B cell (primary cell): ENCODE measurements at regions not wholly inside any gene's neighbourhood (a gene's known extent, or its start where the extent isn't known, plus 50 kb on each side); places are given as distances from the start of the nearest gene placed in this dataset.

Experiments used
- ATAC-seq: fragments of 200-7000 bp; cut with Tn5 transposase; one replicate; pipeline ENCODE4 v1.10.0; 2021; ENCODE audit warnings: low read depth, mild to moderate bottlenecking, moderate number of reproducible peaks, moderate library complexity
- CTCF ChIA-PET: fragments of 350-600 bp; sonication (Branson Sonifier 250); formaldehyde crosslinking; loops from one replicate; lab custom pipeline; 2021; ENCODE audit warnings: antibody characterized with exemption, inconsistent platforms; lab: Charles Lee
- POLR2A ChIA-PET: fragments of 350-600 bp; sonication (Branson Sonifier 250); formaldehyde crosslinking; loops from one replicate; lab custom pipeline; 2021; ENCODE audit warnings: antibody characterized with exemption; lab: Charles Lee
- DNase-seq: peaks from one replicate; pipeline ENCODE4 v3.0.0; 2013
- H2AFZ ChIP-seq: 2 replicates; pipeline ENCODE4 v1.6.1; 2012; ENCODE audit warnings: mild to moderate bottlenecking, low read depth, low read length; ENCODE audit not compliant: insufficient read depth, poor library complexity, severe bottlenecking
- H3K27ac ChIP-seq, 2 donors: 1 replicate in 1 of 2; 2 replicates in 1 of 2; pipeline ENCODE4 v1.5.1; 2012 to 2013; ENCODE audit warnings: low read length in 2 of 2, mild to moderate bottlenecking in 2 of 2, moderate library complexity in 1 of 2
- H3K27me3 ChIP-seq, 4 experiments: fragments of 200-600 bp in 1 of 4; sonication (generic) in 1 of 4; replicated peaks in 1 of 4; 1 replicate in 2 of 4; 2 replicates in 2 of 4; pipeline versions ENCODE4 v1.6.1 to v1.7.0; 2013 to 2016; ENCODE audit warnings: low read length in 3 of 4, mild to moderate bottlenecking in 2 of 4, mixed read lengths in 1 of 4, moderate library complexity in 1 of 4; ENCODE audit not compliant: insufficient read depth in 4 of 4, control insufficient read depth in 3 of 4; ENCODE audit errors: control extremely low read depth in 1 of 4
- H3K36me3 ChIP-seq, 2 experiments: replicated peaks in 1 of 2; 1 replicate in 1 of 2; 2 replicates in 1 of 2; pipeline versions ENCODE4 v1.6.1 to v1.7.1; 2013; ENCODE audit warnings: low read length in 1 of 2; ENCODE audit not compliant: insufficient read depth in 2 of 2, control insufficient read depth in 1 of 2; ENCODE audit errors: control extremely low read depth in 1 of 2, extremely low read depth in 1 of 2
- H3K4me1 ChIP-seq, 2 donors: fragments of 200-600 bp in 1 of 2; sonication (generic) in 1 of 2; 1 replicate in 1 of 2; 2 replicates in 1 of 2; pipeline versions ENCODE4 v1.5.1 to v1.6.1; 2013 to 2017; ENCODE audit warnings: low read length in 2 of 2; ENCODE audit not compliant: control insufficient read depth in 2 of 2, insufficient read depth in 2 of 2
- H3K4me2 ChIP-seq: replicated peaks from 2 replicates; pipeline ENCODE3; 2012; ENCODE audit warnings: mild to moderate bottlenecking, low read depth, low read length; ENCODE audit not compliant: poor library complexity, severe bottlenecking
- H3K4me3 ChIP-seq, 5 experiments: fragments of 200-600 bp in 1 of 5; sonication (generic) in 1 of 5; 1 replicate in 3 of 5; 2 replicates in 2 of 5; pipeline versions ENCODE4 v1.5.1 to v1.7.0; 2011 to 2016; ENCODE audit warnings: low read length in 4 of 5, mild to moderate bottlenecking in 4 of 5, low read depth in 2 of 5, control low read depth in 1 of 5, moderate library complexity in 1 of 5; ENCODE audit not compliant: insufficient read depth in 1 of 5; ENCODE audit errors: control extremely low read depth in 1 of 5, extremely low read depth in 1 of 5
- H3K79me2 ChIP-seq: fragments of 200-600 bp; sonication (generic); one replicate; pipeline ENCODE4 v1.6.0; 2016; ENCODE audit warnings: low read length; ENCODE audit not compliant: control insufficient read depth, insufficient read depth
- H3K9ac ChIP-seq: fragments of 200-600 bp; sonication (generic); 2 replicates; pipeline ENCODE4 v1.6.1; 2017; ENCODE audit warnings: mild to moderate bottlenecking, low read length, moderate library complexity
- H3K9me3 ChIP-seq, 3 donors: one replicate each; pipeline versions ENCODE4 v1.6.1 to v1.7.1; 2013; ENCODE audit warnings: low read length in 2 of 3; ENCODE audit not compliant: control insufficient read depth in 2 of 3, insufficient read depth in 1 of 3; ENCODE audit errors: control extremely low read depth in 1 of 3
- H4K20me1 ChIP-seq: 2 replicates; pipeline ENCODE4 v1.6.0; 2012; ENCODE audit warnings: mild to moderate bottlenecking, low read length; ENCODE audit not compliant: insufficient read depth, control insufficient read depth, poor library complexity, severe bottlenecking
- H3K27ac Mint-ChIP-seq: one replicate; pipeline ENCODE4 v1.8.0; 2021; ENCODE audit warnings: mixed read lengths
- H3K27me3 Mint-ChIP-seq: one replicate; pipeline ENCODE4 v1.8.0; 2021; ENCODE audit warnings: mixed read lengths
- H3K4me1 Mint-ChIP-seq: one replicate; pipeline ENCODE4 v1.8.0; 2021; ENCODE audit warnings: mixed read lengths
- H3K4me3 Mint-ChIP-seq: one replicate; pipeline ENCODE4 v1.8.0; 2021; ENCODE audit warnings: mixed read lengths
- H3K9me3 Mint-ChIP-seq: one replicate; pipeline ENCODE4 v1.8.0; 2022; ENCODE audit warnings: mixed read lengths; ENCODE audit not compliant: insufficient read depth
- EZH2 ChIP-seq: IDR thresholded peaks from 2 replicates; pipeline ENCODE4 v1.6.1; 2012; ENCODE audit warnings: borderline replicate concordance, low read depth, mild to moderate bottlenecking, moderate library complexity, low read length; ENCODE audit not compliant: insufficient read depth, poor library complexity, severe bottlenecking
- WGBS: methylation state at CpG from one replicate; pipeline ENCODE4 v1.1.5; 2013; ENCODE audit warnings: missing lambda C conversion rate; ENCODE audit not compliant: insufficient coverage; 5-methylcytosine and 5-hydroxymethylcytosine counted together
- intact Hi-C: fragments of 100-400 bp; cut with micrococcal nuclease; formaldehyde crosslinking; loops from one replicate; pipeline ENCODE4 v1.10.0; 2022
- TF ChIP-seq, protein P1 (sequence below): fragments of 200-600 bp; IDR thresholded peaks from one replicate; pipeline ENCODE4 v1.8.0; 2022; ENCODE audit warnings: antibody characterized with exemption, mild to moderate bottlenecking

- Histone ChIP-seq H3K4me3 (no peak overlapping the region), H3K4me2 (no peak overlapping the region), H3K36me3 (no peaks in the 10 kb centered on the region), H3K79me2 (no peaks in the 10 kb centered on the region), H4K20me1 (no peaks in the 10 kb centered on the region), H3K27ac (no peak overlapping the region), H3K27me3 (no peaks in the 10 kb centered on the region), H2AFZ (no peak overlapping the region), H3K9me3 (peaks cover 0 to 3% (median 0%) of the 10 kb centered on the region in 3 donors), H3K9ac (no peak overlapping the region), H3K4me1 (no peaks in the 10 kb centered on the region)
- ATAC-seq (no peak), DNase-seq (no peak)
- no peaks in the 10 kb centered on the region for H3K4me1 Mint-ChIP-seq
- no peak for TF ChIP-seq EZH2
- no peak overlapping the region for H3K27ac Mint-ChIP-seq
- 90% methylated on average over 2 of the region's 4 CpGs for WGBS
- ChIA-PET CTCF (no interaction called here), POLR2A (no interaction called here)
- no peaks in the 10 kb centered on the region for H3K27me3 Mint-ChIP-seq
- H3K4me3 Mint-ChIP-seq: no peak overlapping the region
- no peaks in the 10 kb centered on the region for H3K9me3 Mint-ChIP-seq
- intact Hi-C loops: no loop called here
Observed at GRCh38 chr16:5325932-5326331, 228.3 kb upstream of the EEF2KMT start.

GRCh38 chr16:5323284-5324141, 225.9 kb upstream of the EEF2KMT start:
- no peak overlapping the region for H3K4me3 Mint-ChIP-seq
- H3K27me3 ChIP-seq: no peaks in the 10 kb centered on the region
- no peak overlapping the region for H3K4me3 ChIP-seq
- CTCF ChIA-PET: no interaction called here
- H3K4me1 ChIP-seq: no peaks in the 10 kb centered on the region
- no peak overlapping the region for H3K27ac ChIP-seq
- no peaks in the 10 kb centered on the region for H3K36me3 ChIP-seq
- no peak overlapping the region for H3K27ac Mint-ChIP-seq
- H3K9me3 Mint-ChIP-seq: peaks cover 7% of the 10 kb centered on the region
- peaks cover 0 to 16% (median 0%) of the 10 kb centered on the region in 3 donors for H3K9me3 ChIP-seq
- H3K79me2 ChIP-seq: no peaks in the 10 kb centered on the region
- POLR2A ChIA-PET: no interaction called here
- TF ChIP-seq EZH2: no peak
- TF ChIP-seq, protein P1, sequence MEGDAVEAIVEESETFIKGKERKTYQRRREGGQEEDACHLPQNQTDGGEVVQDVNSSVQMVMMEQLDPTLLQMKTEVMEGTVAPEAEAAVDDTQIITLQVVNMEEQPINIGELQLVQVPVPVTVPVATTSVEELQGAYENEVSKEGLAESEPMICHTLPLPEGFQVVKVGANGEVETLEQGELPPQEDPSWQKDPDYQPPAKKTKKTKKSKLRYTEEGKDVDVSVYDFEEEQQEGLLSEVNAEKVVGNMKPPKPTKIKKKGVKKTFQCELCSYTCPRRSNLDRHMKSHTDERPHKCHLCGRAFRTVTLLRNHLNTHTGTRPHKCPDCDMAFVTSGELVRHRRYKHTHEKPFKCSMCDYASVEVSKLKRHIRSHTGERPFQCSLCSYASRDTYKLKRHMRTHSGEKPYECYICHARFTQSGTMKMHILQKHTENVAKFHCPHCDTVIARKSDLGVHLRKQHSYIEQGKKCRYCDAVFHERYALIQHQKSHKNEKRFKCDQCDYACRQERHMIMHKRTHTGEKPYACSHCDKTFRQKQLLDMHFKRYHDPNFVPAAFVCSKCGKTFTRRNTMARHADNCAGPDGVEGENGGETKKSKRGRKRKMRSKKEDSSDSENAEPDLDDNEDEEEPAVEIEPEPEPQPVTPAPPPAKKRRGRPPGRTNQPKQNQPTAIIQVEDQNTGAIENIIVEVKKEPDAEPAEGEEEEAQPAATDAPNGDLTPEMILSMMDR: no peak
- WGBS: 65% methylated on average over 10 of the region's 15 CpGs
- H3K27me3 Mint-ChIP-seq: no peaks in the 10 kb centered on the region
- ATAC-seq (no peak), DNase-seq (no peak)
- no peak overlapping the region for H2AFZ ChIP-seq
- H3K4me2 ChIP-seq: no peak overlapping the region
- no peak overlapping the region for H3K9ac ChIP-seq
- no peaks in the 10 kb centered on the region for H3K4me1 Mint-ChIP-seq
- H4K20me1 ChIP-seq: no peaks in the 10 kb centered on the region
- intact Hi-C loops: no loop called here
